ENCODE measurements at regions not wholly inside any gene's neighbourhood (a gene's known extent, or its start where the extent isn't known, plus 50 kb on each side); places are given as distances from the start of the nearest gene placed in this dataset.

GRCh38 chr13:85406269-85406975 is 392.8 kb downstream of the SLITRK6 start:
- Histone ChIP-seq H3K27me3 (ENCODE audit: insufficient read depth, poor library complexity, severe bottlenecking) (no peaks in the 10 kb centered on the region), H3K4me3 (replicated peaks; ENCODE audit: insufficient read depth, low read length) (no peak overlapping the region), H3K27ac (replicated peaks) (no peak overlapping the region)
- no peak for DNase-seq (ENCODE audit: low read depth in 1 of 2, low spot score in 1 of 2)
- TF ChIP-seq REST (IDR thresholded peaks at IDR 0.05; ENCODE audit: insufficient replicate concordance, low read depth) (no peak), CTCF (IDR thresholded peaks at IDR 0.05; ENCODE audit: insufficient read depth, low read length) (no peak), GABPA (IDR thresholded peaks at IDR 0.05; ENCODE audit: low read depth) (no peak), SPI1 (IDR thresholded peaks at IDR 0.05; ENCODE audit: borderline replicate concordance, low read depth) (no peak)

GRCh38 chr13:85405316-85405897 is 393.8 kb downstream of the SLITRK6 start:
- H3K4me3 ChIP-seq (replicated peaks; ENCODE audit: insufficient read depth, low read length), result no peak overlapping the region
- TF ChIP-seq REST (IDR thresholded peaks at IDR 0.05; ENCODE audit: insufficient replicate concordance, low read depth), result no peak
- no peak for TF ChIP-seq CTCF (IDR thresholded peaks at IDR 0.05; ENCODE audit: insufficient read depth, low read length)
- TF ChIP-seq GABPA (IDR thresholded peaks at IDR 0.05; ENCODE audit: low read depth), result no peak
- TF ChIP-seq POLR2AphosphoS5 (IDR thresholded peaks at IDR 0.05; ENCODE audit: low read depth), result no peak
- no peak for TF ChIP-seq SPI1 (IDR thresholded peaks at IDR 0.05; ENCODE audit: borderline replicate concordance, low read depth)
- no peaks in the 10 kb centered on the region for H3K27me3 ChIP-seq (ENCODE audit: insufficient read depth, poor library complexity, severe bottlenecking)
- no peak overlapping the region for H3K27ac ChIP-seq (replicated peaks)
- no peak for DNase-seq (ENCODE audit: low read depth in 1 of 2, low spot score in 1 of 2)

- TF ChIP-seq POLR2AphosphoS5 (IDR thresholded peaks at IDR 0.05; ENCODE audit: low read depth) (no peak), GABPA (IDR thresholded peaks at IDR 0.05; ENCODE audit: low read depth) (no peak), SPI1 (IDR thresholded peaks at IDR 0.05; ENCODE audit: borderline replicate concordance, low read depth) (no peak), CTCF (IDR thresholded peaks at IDR 0.05; ENCODE audit: insufficient read depth, low read length) (no peak), REST (IDR thresholded peaks at IDR 0.05; ENCODE audit: insufficient replicate concordance, low read depth) (no peak)
- H3K27me3 ChIP-seq (ENCODE audit: insufficient read depth, poor library complexity, severe bottlenecking), result no peaks in the 10 kb centered on the region
- no peak for DNase-seq (ENCODE audit: low read depth in 1 of 2, low spot score in 1 of 2)
- no peak overlapping the region for H3K4me3 ChIP-seq (replicated peaks; ENCODE audit: insufficient read depth, low read length)
- H3K27ac ChIP-seq (replicated peaks), result no peak overlapping the region
Measured at GRCh38 chr13:85386424-85386823, 412.8 kb downstream of the SLITRK6 start.
